PC-9 (cell line): ENCODE measurements at regions not wholly inside any gene's neighbourhood (a gene's known extent, or its start where the extent isn't known, plus 50 kb on each side); places are given as distances from the start of the nearest gene placed in this dataset.

ENCODE experiments used
- BruUV-seq: library from RNA; stranded (reverse); fragments of 400-500 nt; replicated peaks from 2 replicates; lab custom pipeline; 2021; lab: Mats Ljungman, UMichigan
- CTCF ChIA-PET: fragments of 300-600 bp; sonication (Branson Sonifier 250); formaldehyde crosslinking; loops from one replicate; lab custom pipeline; 2022; ENCODE audit warnings: antibody characterized with exemption; lab: Charles Lee
- POLR2A ChIA-PET: fragments of 300-600 bp; sonication (Branson Sonifier 250); formaldehyde crosslinking; loops from one replicate; lab custom pipeline; 2022; ENCODE audit warnings: antibody characterized with exemption; ENCODE audit not compliant: unreplicated experiment; lab: Charles Lee
- DNase-seq, 2 experiments: peaks; one replicate each; pipeline versions ENCODE4 v3.0.0 to v3.0.0-alpha.2; 2015 to 2022; ENCODE audit warnings: mixed read lengths in 1 of 2
- H2AFZ ChIP-seq: fragments of 200-600 bp; sonication (generic); 2 replicates; pipeline ENCODE4 v1.8.1; 2017; ENCODE audit warnings: antibody characterized with exemption
- H3F3A ChIP-seq: fragments of 200-600 bp; sonication (generic); 2 replicates; pipeline ENCODE4 v1.8.1; 2017; ENCODE audit warnings: antibody characterized with exemption, mild to moderate bottlenecking, low read depth; ENCODE audit not compliant: insufficient read depth
- H3K27ac ChIP-seq: fragments of 200-600 bp; sonication (generic); 2 replicates; pipeline ENCODE4 v1.6.1; 2016; ENCODE audit warnings: mixed run types
- H3K27me3 ChIP-seq: fragments of 200-600 bp; sonication (generic); 2 replicates; pipeline ENCODE4 v1.6.1; 2016; ENCODE audit warnings: low read depth, mixed run types; ENCODE audit not compliant: insufficient read depth
- H3K36me3 ChIP-seq: fragments of 200-600 bp; sonication (generic); 2 replicates; pipeline ENCODE4 v1.6.1; 2016; ENCODE audit warnings: low read depth, mixed run types
- H3K4me1 ChIP-seq: fragments of 200-600 bp; sonication (generic); replicated peaks from 2 replicates; pipeline ENCODE4 v1.6.1; 2016; ENCODE audit warnings: mixed run types; ENCODE audit not compliant: insufficient read depth
- H3K4me2 ChIP-seq: fragments of 200-600 bp; sonication (generic); 2 replicates; pipeline ENCODE4 v1.6.1; 2017; ENCODE audit warnings: mixed run types
- H3K4me3 ChIP-seq: fragments of 200-600 bp; sonication (generic); 2 replicates; pipeline ENCODE4 v1.6.1; 2016; ENCODE audit warnings: mixed run types
- H3K79me2 ChIP-seq: fragments of 200-600 bp; sonication (generic); 2 replicates; pipeline ENCODE4 v1.6.1; 2017; ENCODE audit warnings: low read depth, mixed run types
- H3K9me2 ChIP-seq: fragments of 200-600 bp; sonication (generic); 2 replicates; pipeline ENCODE4 v1.8.1; 2017; ENCODE audit warnings: mild to moderate bottlenecking; ENCODE audit not compliant: insufficient read depth
- H3K9me3 ChIP-seq: fragments of 200-600 bp; sonication (generic); 2 replicates; pipeline ENCODE4 v1.8.1; 2016; ENCODE audit warnings: low read depth; ENCODE audit not compliant: insufficient read depth
- H4K20me1 ChIP-seq: fragments of 200-600 bp; sonication (generic); 2 replicates; pipeline ENCODE4 v1.8.1; 2017; ENCODE audit not compliant: insufficient read depth
- CTCF ChIP-seq: fragments of 200-600 bp; sonication (generic); conservative IDR thresholded peaks from 2 replicates; pipeline ENCODE4 v1.6.1; 2017; ENCODE audit warnings: mixed run types, antibody characterized with exemption, mild to moderate bottlenecking, moderate library complexity
- EZH2 ChIP-seq: fragments of 200-600 bp; sonication (generic); IDR thresholded peaks from 2 replicates; pipeline ENCODE4 v1.8.0; 2017; ENCODE audit warnings: antibody characterized with exemption, low read depth
- intact Hi-C: fragments of 100-400 bp; cut with micrococcal nuclease; formaldehyde crosslinking; loops from one replicate; pipeline ENCODE4 v1.10.0; 2022; ENCODE audit not compliant: unreplicated experiment

DNA sequence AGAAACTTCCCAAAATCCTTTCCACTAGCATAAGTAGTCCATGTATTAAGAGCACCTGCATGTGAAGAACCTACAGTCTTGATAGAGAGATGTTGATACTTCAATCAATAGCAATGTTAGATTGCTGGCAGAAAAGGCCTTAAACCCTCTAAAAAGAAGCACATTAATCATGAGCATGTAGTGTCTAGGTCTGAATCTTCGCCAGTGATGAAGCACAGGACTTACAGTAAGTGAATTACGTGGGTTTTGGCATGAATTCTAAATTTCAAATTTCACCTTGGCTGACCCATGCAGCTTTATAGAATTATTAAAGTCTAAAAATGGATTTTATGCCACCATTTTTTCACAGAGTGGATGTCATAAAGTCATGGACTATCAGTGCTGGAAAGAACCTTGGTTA is 791.6 kb upstream of the NOVA1 start:
- TF ChIP-seq CTCF (no peak), EZH2 (no peak)
- Histone ChIP-seq H3F3A (no peaks in the 10 kb centered on the region), H3K27me3 (no peaks in the 10 kb centered on the region), H3K9me2 (no peaks in the 10 kb centered on the region), H3K36me3 (no peaks in the 10 kb centered on the region), H3K27ac (no peak overlapping the region), H3K79me2 (no peaks in the 10 kb centered on the region), H3K9me3 (no peaks in the 10 kb centered on the region), H2AFZ (no peak overlapping the region), H3K4me3 (no peak overlapping the region), H3K4me1 (no peaks in the 10 kb centered on the region), H3K4me2 (no peak overlapping the region), H4K20me1 (no peaks in the 10 kb centered on the region)
- CTCF ChIA-PET: no interaction called here
- DNase-seq: no peak
- BruUV-seq: no TSS peak
- intact Hi-C loops: no loop called here
- POLR2A ChIA-PET: no interaction called here

GRCh38 chr14:27390155-27390554 is 792.3 kb upstream of the NOVA1 start:
- no TSS peak for BruUV-seq
- Histone ChIP-seq H3K27me3 (no peaks in the 10 kb centered on the region), H3K4me3 (no peak overlapping the region), H4K20me1 (no peaks in the 10 kb centered on the region), H3K4me1 (no peaks in the 10 kb centered on the region), H2AFZ (no peak overlapping the region), H3K9me2 (no peaks in the 10 kb centered on the region), H3K36me3 (no peaks in the 10 kb centered on the region), H3K79me2 (no peaks in the 10 kb centered on the region), H3K4me2 (no peak overlapping the region), H3K9me3 (no peaks in the 10 kb centered on the region), H3K27ac (no peak overlapping the region), H3F3A (no peaks in the 10 kb centered on the region)
- POLR2A ChIA-PET: no interaction called here
- CTCF ChIA-PET: no interaction called here
- DNase-seq: no peak
- intact Hi-C loops: no loop called here
- no peak for TF ChIP-seq CTCF
- no peak for TF ChIP-seq EZH2

DNA sequence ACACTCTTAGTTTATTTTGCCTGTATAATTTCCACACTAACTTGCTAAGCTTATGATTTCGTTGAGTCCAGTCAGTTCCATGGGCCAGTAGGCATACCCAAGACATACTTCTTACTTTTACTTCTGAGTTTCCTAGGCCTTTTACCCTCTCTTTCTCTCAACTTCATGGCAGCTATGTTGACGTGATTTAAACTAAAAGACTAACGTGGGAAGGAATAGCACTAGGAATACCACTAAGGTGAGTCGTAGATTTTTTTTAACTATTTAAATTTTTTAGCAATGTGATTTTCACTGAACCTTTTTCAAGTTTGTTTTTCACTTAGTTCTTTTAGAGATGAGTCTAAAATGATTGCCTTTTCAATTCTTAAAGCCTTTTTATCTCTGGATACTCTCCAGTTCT is 793.5 kb upstream of the NOVA1 start:
- no peaks in the 10 kb centered on the region for H3F3A ChIP-seq
- no peak for DNase-seq
- no peaks in the 10 kb centered on the region for H3K79me2 ChIP-seq
- no TSS peak for BruUV-seq
- no peaks in the 10 kb centered on the region for H3K9me2 ChIP-seq
- intact Hi-C loops: no loop called here
- H3K27ac ChIP-seq: no peak overlapping the region
- no peak for TF ChIP-seq EZH2
- no peak for TF ChIP-seq CTCF
- CTCF ChIA-PET: no interaction called here
- no peaks in the 10 kb centered on the region for H3K27me3 ChIP-seq
- no peaks in the 10 kb centered on the region for H4K20me1 ChIP-seq
- no peaks in the 10 kb centered on the region for H3K4me1 ChIP-seq
- H2AFZ ChIP-seq: no peak overlapping the region
- H3K36me3 ChIP-seq: no peaks in the 10 kb centered on the region
- no peak overlapping the region for H3K4me3 ChIP-seq
- no peak overlapping the region for H3K4me2 ChIP-seq
- no peaks in the 10 kb centered on the region for H3K9me3 ChIP-seq
- POLR2A ChIA-PET: interaction anchor here (0.6 kb wide), 1 partner anchor 97 kb away, joined by 5 read pairs; no protein-coding TSS in a partner anchor
